ENCODE measurements at regions not wholly inside any gene's neighbourhood (a gene's known extent, or its start where the extent isn't known, plus 50 kb on each side); places are given as distances from the start of the nearest gene placed in this dataset.

DNA sequence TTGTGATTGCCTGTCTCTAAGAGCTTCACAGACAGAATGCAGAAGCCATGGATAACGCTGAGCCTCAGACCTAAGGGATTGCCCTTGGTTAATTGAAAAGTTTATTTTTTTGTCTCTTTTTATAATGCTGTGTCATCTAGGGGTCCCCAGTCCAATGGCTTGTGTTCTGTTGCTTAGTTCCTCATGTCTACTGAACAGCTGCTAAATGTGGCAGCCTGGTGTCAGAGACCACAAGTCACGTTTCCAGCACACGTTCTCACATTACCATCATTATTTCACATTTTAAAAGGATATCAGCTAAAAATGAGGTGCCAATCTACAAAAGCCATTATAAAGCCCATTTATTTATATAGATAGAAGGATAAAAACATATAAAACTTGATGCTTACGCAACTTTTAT lies 1362.0 kb downstream of the PCDH9 start:
- DNase-seq (no peak), ATAC-seq (ENCODE audit: low FRiP score) (no peak)
- no peaks in the 10 kb centered on the region for H3K9me3 ChIP-seq (ENCODE audit: control insufficient read depth, low read length)
- H3K36me3 ChIP-seq (ENCODE audit: control insufficient read depth in 1 of 2, insufficient read depth in 2 of 2, low read length in 1 of 2) = no peaks in the 10 kb centered on the region
- WGBS, 2 donors = 80 to 85% methylated on average over 4 of the region's 4 CpGs
- no peaks in the 10 kb centered on the region for H3K4me1 ChIP-seq (ENCODE audit: control insufficient read depth in 1 of 2, insufficient read depth in 2 of 2, low read length in 2 of 2)
- H3K27ac ChIP-seq (ENCODE audit: low read depth in 1 of 2, low read length in 2 of 2) = no peak overlapping the region
- no peaks in the 10 kb centered on the region for H3K27me3 ChIP-seq (ENCODE audit: control insufficient read depth in 1 of 2, insufficient read depth in 2 of 2, low read length in 1 of 2)
- no peak overlapping the region for H3K4me3 ChIP-seq (ENCODE audit: low read length in 2 of 2)
- intact Hi-C loops (cut with DNase I) = no loop called here

DNA sequence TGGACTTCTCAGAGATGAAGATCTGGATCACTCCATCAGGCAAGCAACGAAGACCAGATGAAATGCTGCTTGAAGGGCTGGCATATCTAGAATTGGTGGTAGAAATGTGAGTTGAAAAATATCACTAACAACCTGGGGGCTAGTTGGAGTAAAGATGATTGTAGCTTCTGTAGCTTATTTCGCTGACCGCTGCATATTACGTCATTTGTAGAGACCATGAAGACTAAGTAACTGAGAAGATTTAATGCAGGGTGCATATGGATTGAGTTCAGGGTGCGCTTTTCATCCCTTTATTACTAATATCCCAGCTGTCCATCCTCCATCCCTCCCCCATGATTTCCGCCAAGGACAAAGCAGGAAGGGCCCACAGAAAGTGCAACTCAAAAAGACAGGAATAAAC lies 1364.0 kb downstream of the PCDH9 start:
- no peak overlapping the region for H3K27ac ChIP-seq (ENCODE audit: low read depth in 1 of 2, low read length in 2 of 2)
- no peak overlapping the region for H3K4me3 ChIP-seq (ENCODE audit: low read length in 2 of 2)
- H3K27me3 ChIP-seq (ENCODE audit: control insufficient read depth in 1 of 2, insufficient read depth in 2 of 2, low read length in 1 of 2) = no peaks in the 10 kb centered on the region
- DNase-seq (no peak), ATAC-seq (ENCODE audit: low FRiP score) (no peak)
- no peaks in the 10 kb centered on the region for H3K36me3 ChIP-seq (ENCODE audit: control insufficient read depth in 1 of 2, insufficient read depth in 2 of 2, low read length in 1 of 2)
- no peaks in the 10 kb centered on the region for H3K9me3 ChIP-seq (ENCODE audit: control insufficient read depth, low read length)
- intact Hi-C loops (cut with DNase I) = no loop called here
- WGBS, 2 donors = 96 to 98% methylated on average over 6 of the region's 6 CpGs
- H3K4me1 ChIP-seq (ENCODE audit: control insufficient read depth in 1 of 2, insufficient read depth in 2 of 2, low read length in 2 of 2) = no peaks in the 10 kb centered on the region

DNA sequence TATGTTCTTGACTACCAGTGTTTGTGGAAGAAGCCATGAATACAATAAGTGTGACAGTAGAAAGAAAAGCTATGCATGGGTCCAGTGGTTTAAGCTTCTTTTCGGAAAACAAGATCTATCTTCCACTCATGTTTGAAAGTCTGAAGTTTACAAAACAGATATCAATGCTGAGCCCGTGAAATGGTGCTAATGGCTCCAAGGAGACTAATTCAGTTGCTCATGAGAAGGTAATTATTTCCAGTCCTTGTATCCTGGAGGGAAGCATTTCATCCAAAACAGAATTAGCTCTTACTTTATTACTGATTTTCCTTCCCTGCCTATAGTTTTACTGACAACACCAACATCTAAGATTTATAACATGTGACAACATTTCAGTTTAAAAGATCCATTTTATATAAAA lies 1364.9 kb downstream of the PCDH9 start:
- Histone ChIP-seq H3K27me3 (ENCODE audit: control insufficient read depth in 1 of 2, insufficient read depth in 2 of 2, low read length in 1 of 2) (no peaks in the 10 kb centered on the region), H3K36me3 (ENCODE audit: control insufficient read depth in 1 of 2, insufficient read depth in 2 of 2, low read length in 1 of 2) (no peaks in the 10 kb centered on the region), H3K4me3 (ENCODE audit: low read length in 2 of 2) (no peak overlapping the region), H3K4me1 (ENCODE audit: control insufficient read depth in 1 of 2, insufficient read depth in 2 of 2, low read length in 2 of 2) (no peaks in the 10 kb centered on the region), H3K9me3 (ENCODE audit: control insufficient read depth, low read length) (no peaks in the 10 kb centered on the region), H3K27ac (ENCODE audit: low read depth in 1 of 2, low read length in 2 of 2) (no peak overlapping the region)
- DNase-seq (no peak), ATAC-seq (ENCODE audit: low FRiP score) (no peak)
- 82 to 91% methylated on average over 2 of the region's 2 CpGs for WGBS, 2 donors
- intact Hi-C loops (cut with DNase I) = no loop called here

DNA sequence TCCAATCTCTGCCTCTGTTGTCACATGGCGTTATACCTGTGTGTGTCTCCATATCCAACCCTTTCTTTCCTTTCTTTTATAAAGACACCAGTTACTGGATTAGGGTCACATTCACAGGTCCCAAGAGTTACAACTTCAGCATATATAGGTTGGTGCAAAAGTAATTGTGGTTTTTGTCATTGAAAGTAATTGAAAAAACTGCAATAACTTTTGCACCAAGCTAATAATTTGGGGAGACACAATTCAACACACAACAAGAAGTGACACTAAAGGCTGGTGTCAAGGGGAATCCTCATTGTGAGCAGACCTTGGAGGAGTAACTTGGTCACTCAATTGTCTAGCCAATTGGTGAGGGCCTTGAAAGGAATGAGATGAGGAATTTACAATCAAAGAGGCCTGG lies 1366.1 kb downstream of the PCDH9 start:
- no peaks in the 10 kb centered on the region for H3K27me3 ChIP-seq (ENCODE audit: control insufficient read depth in 1 of 2, insufficient read depth in 2 of 2, low read length in 1 of 2)
- H3K36me3 ChIP-seq (ENCODE audit: control insufficient read depth in 1 of 2, insufficient read depth in 2 of 2, low read length in 1 of 2) = no peaks in the 10 kb centered on the region

DNA sequence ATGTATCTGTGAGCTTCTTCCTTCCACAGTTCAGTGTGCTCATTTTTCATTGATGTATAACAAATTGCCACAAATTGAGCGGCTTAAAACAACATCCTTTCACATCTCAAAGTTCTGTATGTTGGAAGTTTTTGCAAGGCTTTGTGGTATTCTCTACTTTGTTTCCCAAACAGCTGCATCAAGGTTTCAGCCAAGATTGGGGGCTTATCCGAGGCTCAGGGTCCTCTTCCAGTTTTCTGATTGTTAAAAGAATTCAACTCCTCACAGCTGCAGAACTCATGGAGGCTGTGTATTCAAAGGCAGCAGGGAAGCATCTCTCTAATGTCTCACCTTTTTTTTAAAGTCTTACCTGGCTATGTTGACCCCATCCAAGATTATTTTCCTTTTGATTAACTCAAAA lies 1369.8 kb downstream of the PCDH9 start:
- DNase-seq (no peak), ATAC-seq (ENCODE audit: low FRiP score) (no peak)
- no peaks in the 10 kb centered on the region for H3K36me3 ChIP-seq (ENCODE audit: control insufficient read depth in 1 of 2, insufficient read depth in 2 of 2, low read length in 1 of 2)
- 64 to 71% methylated on average over 2 of the region's 2 CpGs for WGBS, 2 donors
- intact Hi-C loops (cut with DNase I) = no loop called here
- H3K4me1 ChIP-seq (ENCODE audit: control insufficient read depth in 1 of 2, insufficient read depth in 2 of 2, low read length in 2 of 2) = no peaks in the 10 kb centered on the region
- H3K27me3 ChIP-seq (ENCODE audit: control insufficient read depth in 1 of 2, insufficient read depth in 2 of 2, low read length in 1 of 2) = no peaks in the 10 kb centered on the region
- H3K4me3 ChIP-seq (ENCODE audit: low read length in 2 of 2) = no peak overlapping the region
- no peaks in the 10 kb centered on the region for H3K9me3 ChIP-seq (ENCODE audit: control insufficient read depth, low read length)
- H3K27ac ChIP-seq (ENCODE audit: low read depth in 1 of 2, low read length in 2 of 2) = no peak overlapping the region

More for the DNA sequence above, 1366.1 kb downstream of the PCDH9 start:
- intact Hi-C loops (cut with DNase I) = no loop called here
- no peaks in the 10 kb centered on the region for H3K4me1 ChIP-seq (ENCODE audit: control insufficient read depth in 1 of 2, insufficient read depth in 2 of 2, low read length in 2 of 2)
- ATAC-seq (ENCODE audit: low FRiP score) (no peak), DNase-seq (no peak)
- WGBS, 2 donors = 94 to 96% methylated on average over 1 of the region's 1 CpG
- H3K27ac ChIP-seq (ENCODE audit: low read depth in 1 of 2, low read length in 2 of 2) = no peak overlapping the region
- H3K9me3 ChIP-seq (ENCODE audit: control insufficient read depth, low read length) = no peaks in the 10 kb centered on the region
- H3K4me3 ChIP-seq (ENCODE audit: low read length in 2 of 2) = no peak overlapping the region

DNA sequence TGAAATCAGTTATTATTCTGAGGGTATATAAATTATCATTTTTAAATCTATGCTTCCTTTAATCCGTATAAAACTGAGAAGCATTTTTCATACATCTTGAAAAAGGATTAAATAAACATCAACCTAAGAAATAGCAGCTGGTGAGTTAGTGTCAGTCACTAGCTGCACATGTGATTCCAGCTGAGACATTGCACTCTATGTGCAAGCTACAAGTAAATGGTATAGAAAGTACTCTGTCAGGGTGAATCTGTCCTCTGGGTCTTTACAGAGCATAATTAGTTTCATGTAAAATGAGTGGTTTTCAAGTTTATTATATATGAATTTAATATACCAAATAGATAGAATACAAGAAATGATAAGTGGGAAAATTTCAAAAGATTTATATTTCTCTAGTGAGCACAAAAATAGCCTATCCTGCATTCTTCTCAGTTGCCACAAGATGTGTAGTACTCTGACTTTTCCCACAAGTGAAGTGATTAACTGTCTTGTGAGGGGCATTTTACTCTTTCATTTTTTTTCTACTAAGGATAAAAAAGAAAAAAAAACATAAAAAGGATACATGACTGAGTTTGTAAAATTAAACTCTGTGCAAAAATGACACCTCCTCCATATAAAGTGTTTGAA lies 1372.1 kb downstream of the PCDH9 start:
- Histone ChIP-seq H3K9me3 (ENCODE audit: control insufficient read depth, low read length) (no peaks in the 10 kb centered on the region), H3K27ac (ENCODE audit: low read depth in 1 of 2, low read length in 2 of 2) (no peak overlapping the region), H3K27me3 (ENCODE audit: control insufficient read depth in 1 of 2, insufficient read depth in 2 of 2, low read length in 1 of 2) (no peaks in the 10 kb centered on the region), H3K36me3 (ENCODE audit: control insufficient read depth in 1 of 2, insufficient read depth in 2 of 2, low read length in 1 of 2) (no peaks in the 10 kb centered on the region), H3K4me3 (ENCODE audit: low read length in 2 of 2) (no peak overlapping the region), H3K4me1 (ENCODE audit: control insufficient read depth in 1 of 2, insufficient read depth in 2 of 2, low read length in 2 of 2) (no peaks in the 10 kb centered on the region)
- DNase-seq = no peak
- ATAC-seq (ENCODE audit: low FRiP score) = no peak
- intact Hi-C loops (cut with DNase I) = no loop called here
- 55 to 62% methylated on average over 1 of the region's 1 CpG for WGBS, 2 donors

DNA sequence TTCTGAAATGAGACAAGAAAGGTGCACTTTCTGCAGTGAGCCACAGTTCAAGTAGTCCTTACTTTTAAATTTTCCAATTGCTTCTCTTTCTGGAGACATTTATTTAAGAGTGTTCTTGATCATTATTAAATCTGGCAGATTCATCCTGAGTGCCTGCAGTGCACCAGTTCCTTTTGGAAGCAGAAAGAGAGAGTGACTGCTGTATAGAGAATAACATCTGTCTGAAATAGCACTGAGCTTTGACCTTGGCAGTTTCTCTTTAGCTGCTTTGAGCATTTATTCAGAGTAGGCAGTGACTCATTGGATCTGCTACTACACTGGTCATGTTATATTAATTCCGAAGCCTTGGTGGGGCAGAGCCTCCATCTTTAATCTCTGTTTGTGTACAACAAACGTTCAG lies 1373.7 kb downstream of the PCDH9 start:
- ATAC-seq (ENCODE audit: low FRiP score) (no peak), DNase-seq (no peak)
- Histone ChIP-seq H3K9me3 (ENCODE audit: control insufficient read depth, low read length) (no peaks in the 10 kb centered on the region), H3K27me3 (ENCODE audit: control insufficient read depth in 1 of 2, insufficient read depth in 2 of 2, low read length in 1 of 2) (no peaks in the 10 kb centered on the region), H3K27ac (ENCODE audit: low read depth in 1 of 2, low read length in 2 of 2) (no peak overlapping the region), H3K4me3 (ENCODE audit: low read length in 2 of 2) (no peak overlapping the region), H3K4me1 (ENCODE audit: control insufficient read depth in 1 of 2, insufficient read depth in 2 of 2, low read length in 2 of 2) (no peaks in the 10 kb centered on the region), H3K36me3 (ENCODE audit: control insufficient read depth in 1 of 2, insufficient read depth in 2 of 2, low read length in 1 of 2) (no peaks in the 10 kb centered on the region)
- 46 to 56% methylated on average over 2 of the region's 2 CpGs for WGBS, 2 donors
- intact Hi-C loops (cut with DNase I) = no loop called here

DNA sequence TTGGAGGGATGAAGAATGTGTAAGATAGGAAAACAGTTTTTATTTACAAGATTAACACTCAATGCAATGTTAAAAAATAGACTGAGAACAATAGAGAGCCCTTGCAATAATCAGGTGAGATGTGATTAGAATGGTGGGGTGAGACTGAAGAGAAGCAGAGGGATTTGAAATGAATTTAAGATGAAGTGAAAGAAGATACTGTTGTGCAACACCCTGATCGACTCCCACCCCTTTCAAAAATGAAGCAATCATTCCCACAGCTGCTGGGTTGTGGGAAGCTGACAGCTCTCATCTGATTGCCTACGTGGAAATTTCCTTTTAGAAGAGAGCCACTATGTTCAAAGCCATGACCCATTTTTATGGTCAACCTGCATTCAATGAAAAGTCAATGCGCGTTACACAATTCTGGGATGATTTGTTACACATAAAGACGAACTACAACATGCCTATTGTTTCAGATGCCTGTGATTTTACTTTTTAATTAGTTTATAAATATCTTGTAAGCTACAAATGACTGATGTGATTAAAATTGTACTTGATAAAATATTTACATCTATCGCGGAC lies 1374.8 kb downstream of the PCDH9 start:
- no peak for ATAC-seq (ENCODE audit: low FRiP score)
- WGBS, 2 donors = 83% methylated on average over 7 of the region's 7 CpGs
- H3K27ac ChIP-seq (ENCODE audit: low read depth in 1 of 2, low read length in 2 of 2) = no peak overlapping the region
- no peaks in the 10 kb centered on the region for H3K4me1 ChIP-seq (ENCODE audit: control insufficient read depth in 1 of 2, insufficient read depth in 2 of 2, low read length in 2 of 2)
- no peaks in the 10 kb centered on the region for H3K27me3 ChIP-seq (ENCODE audit: control insufficient read depth in 1 of 2, insufficient read depth in 2 of 2, low read length in 1 of 2)
- H3K36me3 ChIP-seq (ENCODE audit: control insufficient read depth in 1 of 2, insufficient read depth in 2 of 2, low read length in 1 of 2) = no peaks in the 10 kb centered on the region
- H3K9me3 ChIP-seq (ENCODE audit: control insufficient read depth, low read length) = peaks cover 1% of the 10 kb centered on the region
- no peak overlapping the region for H3K4me3 ChIP-seq (ENCODE audit: low read length in 2 of 2)
- intact Hi-C loops (cut with DNase I) = no loop called here
- DNase-seq = no peak

DNA sequence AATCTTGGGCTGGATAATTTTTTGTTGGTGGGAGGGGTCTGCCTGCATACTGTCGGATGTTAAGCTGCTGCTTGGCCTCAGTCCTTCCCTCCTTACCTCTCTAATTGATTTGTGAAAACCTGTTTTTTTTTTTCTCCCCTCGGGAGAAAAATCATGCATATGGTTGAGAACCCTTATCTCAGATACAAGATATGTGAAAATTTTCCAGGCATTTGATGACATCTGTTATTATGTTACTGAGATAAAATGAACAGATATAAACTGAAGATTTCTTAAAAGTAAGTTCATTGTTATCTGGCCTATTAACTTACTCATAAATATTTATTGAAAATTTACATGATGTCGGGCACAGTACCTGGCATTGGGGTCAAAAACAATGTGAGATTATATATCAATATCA lies 1375.7 kb downstream of the PCDH9 start:
- Histone ChIP-seq H3K9me3 (ENCODE audit: control insufficient read depth, low read length) (peaks cover 1% of the 10 kb centered on the region), H3K36me3 (ENCODE audit: control insufficient read depth in 1 of 2, insufficient read depth in 2 of 2, low read length in 1 of 2) (no peaks in the 10 kb centered on the region), H3K4me1 (ENCODE audit: control insufficient read depth in 1 of 2, insufficient read depth in 2 of 2, low read length in 2 of 2) (no peaks in the 10 kb centered on the region), H3K27ac (ENCODE audit: low read depth in 1 of 2, low read length in 2 of 2) (no peak overlapping the region), H3K27me3 (ENCODE audit: control insufficient read depth in 1 of 2, insufficient read depth in 2 of 2, low read length in 1 of 2) (no peaks in the 10 kb centered on the region), H3K4me3 (ENCODE audit: low read length in 2 of 2) (no peak overlapping the region)
- ATAC-seq (ENCODE audit: low FRiP score) = no peak
- no peak for DNase-seq
- 43 to 51% methylated on average over 3 of the region's 3 CpGs for WGBS, 2 donors
- intact Hi-C loops (cut with DNase I) = no loop called here
